Loucy (cell line): ENCODE measurements at regions not wholly inside any gene's neighbourhood (a gene's known extent, or its start where the extent isn't known, plus 50 kb on each side); places are given as distances from the start of the nearest gene placed in this dataset.
"Not testable (repeated sequence)": the region's sequence is repeated elsewhere in the genome, so short reads cannot be mapped to it uniquely, and the experiment has no call there.

ENCODE experiments used
- H2AFZ ChIP-seq: fragments of 200-600 bp; sonication (generic); 2 replicates; pipeline ENCODE4 v1.6.0; 2016; ENCODE audit warnings: antibody characterized with exemption, mild to moderate bottlenecking, low read length, moderate library complexity
- H3F3A ChIP-seq: fragments of 200-600 bp; 2 replicates; pipeline ENCODE4 v1.6.0; 2016; ENCODE audit warnings: antibody characterized with exemption, low read depth, mild to moderate bottlenecking
- H3K27me3 ChIP-seq: fragments of 200-600 bp; sonication (generic); 2 replicates; pipeline ENCODE4 v1.6.1; 2014; ENCODE audit warnings: low read length, mild to moderate bottlenecking; ENCODE audit not compliant: insufficient read depth, poor library complexity, severe bottlenecking
- H3K36me3 ChIP-seq: fragments of 200-600 bp; sonication (generic); 2 replicates; pipeline ENCODE4 v1.6.1; 2016; ENCODE audit warnings: low read length; ENCODE audit not compliant: insufficient read depth
- H3K4me1 ChIP-seq: fragments of 200-600 bp; sonication (generic); 2 replicates; pipeline ENCODE4 v1.5.1; 2014; ENCODE audit warnings: low read length, mild to moderate bottlenecking; ENCODE audit not compliant: insufficient read depth, poor library complexity, severe bottlenecking
- H3K4me2 ChIP-seq: fragments of 200-600 bp; sonication (generic); 2 replicates; pipeline ENCODE4 v1.6.0; 2014; ENCODE audit warnings: antibody characterized with exemption, low read length, low read depth, mild to moderate bottlenecking; ENCODE audit not compliant: poor library complexity, severe bottlenecking
- H3K4me3 ChIP-seq: fragments of 200-600 bp; sonication (generic); 2 replicates; pipeline ENCODE4 v1.5.1; 2014; ENCODE audit warnings: low read length, mild to moderate bottlenecking, mixed read lengths; ENCODE audit not compliant: poor library complexity, severe bottlenecking
- H3K79me2 ChIP-seq: fragments of 200-600 bp; sonication (generic); 2 replicates; pipeline ENCODE4 v1.6.1; 2014; ENCODE audit warnings: low read length; ENCODE audit not compliant: insufficient read depth
- H3K9ac ChIP-seq: fragments of 200-600 bp; sonication (generic); 2 replicates; pipeline ENCODE4 v1.6.0; 2014; ENCODE audit warnings: mild to moderate bottlenecking, low read depth, low read length, moderate library complexity; ENCODE audit not compliant: poor library complexity, severe bottlenecking
- H3K9me2 ChIP-seq: fragments of 200-600 bp; sonication (generic); replicated peaks from 2 replicates; pipeline ENCODE4 v1.6.1; 2016; ENCODE audit warnings: low read depth, low read length, mixed read lengths
- H3K9me3 ChIP-seq: fragments of 200-600 bp; sonication (generic); 2 replicates; pipeline ENCODE4 v1.6.1; 2014; ENCODE audit warnings: mild to moderate bottlenecking, antibody characterized with exemption, low read length, low read depth; ENCODE audit not compliant: insufficient read depth
- H4K20me1 ChIP-seq: fragments of 200-600 bp; sonication (generic); 2 replicates; pipeline ENCODE4 v1.6.0; 2014; ENCODE audit warnings: antibody characterized with exemption, low read length, mild to moderate bottlenecking; ENCODE audit not compliant: insufficient read depth, poor library complexity, severe bottlenecking
- CTCF ChIP-seq: fragments of 200-600 bp; sonication (generic); conservative IDR thresholded peaks from 2 replicates; pipeline ENCODE4 v1.5.1; 2014; ENCODE audit warnings: mild to moderate bottlenecking, antibody characterized with exemption, low read length
- EZH2phosphoT487 ChIP-seq: fragments of 200-600 bp; IDR thresholded peaks from 2 replicates; pipeline ENCODE4 v1.6.1; 2018; ENCODE audit warnings: antibody characterized with exemption, mild to moderate bottlenecking, moderate library complexity, borderline replicate concordance

- Histone ChIP-seq H3K9me3 (no peaks in the 10 kb centered on the region), H3K27me3 (no peaks in the 10 kb centered on the region), H3K4me3 (no peak overlapping the region), H3K36me3 (no peaks in the 10 kb centered on the region), H4K20me1 (no peaks in the 10 kb centered on the region), H3K9me2 (no peaks in the 10 kb centered on the region), H3K4me1 (no peaks in the 10 kb centered on the region), H3K4me2 (no peak overlapping the region), H3F3A (no peaks in the 10 kb centered on the region), H3K9ac (no peak overlapping the region), H2AFZ (no peak overlapping the region), H3K79me2 (no peaks in the 10 kb centered on the region)
- TF ChIP-seq EZH2phosphoT487, result no peak
- TF ChIP-seq CTCF, result no peak
These were observed 788.7 kb upstream of the GOT2 start for GRCh38 chr16:59522826-59523225.

- H2AFZ ChIP-seq, H3K4me1 ChIP-seq, H3K36me3 ChIP-seq, H3F3A ChIP-seq, H3K9me2 ChIP-seq, H3K4me2 ChIP-seq, H3K9me3 ChIP-seq, H4K20me1 ChIP-seq, H3K79me2 ChIP-seq, H3K27me3 ChIP-seq, H3K4me3 ChIP-seq, H3K9ac ChIP-seq: not testable (repeated sequence)
These were observed 784.6 kb upstream of the GOT2 start for GRCh38 chr16:59518721-59519120.

- Histone ChIP-seq H3K27me3 (no peaks in the 10 kb centered on the region), H3K4me2 (no peak overlapping the region), H3K9ac (no peak overlapping the region), H3K4me3 (no peak overlapping the region), H2AFZ (no peak overlapping the region), H3K36me3 (no peaks in the 10 kb centered on the region), H3F3A (no peaks in the 10 kb centered on the region), H3K4me1 (no peaks in the 10 kb centered on the region), H4K20me1 (no peaks in the 10 kb centered on the region), H3K9me2 (no peaks in the 10 kb centered on the region), H3K9me3 (no peaks in the 10 kb centered on the region), H3K79me2 (no peaks in the 10 kb centered on the region)
- TF ChIP-seq EZH2phosphoT487 (no peak), CTCF (no peak)
These were observed 780.5 kb upstream of the GOT2 start for GRCh38 chr16:59514651-59515050.

GRCh38 chr16:59510008-59510424 lies 775.9 kb upstream of the GOT2 start:
- H2AFZ ChIP-seq, result no peak overlapping the region
- H3K79me2 ChIP-seq, result no peaks in the 10 kb centered on the region
- no peaks in the 10 kb centered on the region for H3K36me3 ChIP-seq
- H3K4me3 ChIP-seq, result no peak overlapping the region
- H3K4me2 ChIP-seq, result no peak overlapping the region
- no peaks in the 10 kb centered on the region for H3K4me1 ChIP-seq
- H3F3A ChIP-seq, result no peaks in the 10 kb centered on the region
- H3K9ac ChIP-seq, result no peak overlapping the region
- H3K27me3 ChIP-seq, result no peaks in the 10 kb centered on the region
- no peaks in the 10 kb centered on the region for H3K9me3 ChIP-seq
- H4K20me1 ChIP-seq, result no peaks in the 10 kb centered on the region
- H3K9me2 ChIP-seq, result no peaks in the 10 kb centered on the region
- TF ChIP-seq EZH2phosphoT487 (no peak), CTCF (no peak)
